HEK293 (cell line): ENCODE measurements at regions not wholly inside any gene's neighbourhood (a gene's known extent, or its start where the extent isn't known, plus 50 kb on each side); places are given as distances from the start of the nearest gene placed in this dataset.

Experiments
- CTCF ChIA-PET: fragments of 350-600 bp; formaldehyde crosslinking; extraction: SDS; loops from one replicate; lab custom pipeline; 2021; ENCODE audit warnings: antibody characterized with exemption; lab: Yijun Ruan, JAX
- POLR2A ChIA-PET: fragments of 300-600 bp; formaldehyde crosslinking; extraction: SDS; loops from one replicate; lab custom pipeline; 2020; ENCODE audit warnings: antibody characterized with exemption, inconsistent platforms; lab: Yijun Ruan, JAX
- H3K27ac ChIP-seq: fragments of 200-500 bp; sonication (Bioruptor generic); 2 replicates; pipeline ENCODE4 v1.5.1; 2014; ENCODE audit warnings: low read depth, low read length, control low read depth, inconsistent platforms; ENCODE audit errors: extremely low read depth
- H3K36me3 ChIP-seq, 2 experiments: fragments of 200-500 bp in 1 of 2; sonication (Bioruptor generic) in 1 of 2; 1 replicate in 1 of 2; 2 replicates in 1 of 2; pipeline ENCODE4 v1.5.1; 2014 to 2017; ENCODE audit warnings: inconsistent platforms in 2 of 2, low read length in 2 of 2; ENCODE audit not compliant: control insufficient read depth in 2 of 2, insufficient read depth in 1 of 2
- H3K4me1 ChIP-seq: fragments of 200-500 bp; sonication (Bioruptor generic); 2 replicates; pipeline ENCODE4 v1.5.1; 2014; ENCODE audit warnings: mild to moderate bottlenecking, low read length, inconsistent platforms; ENCODE audit not compliant: control insufficient read depth, insufficient read depth
- H3K4me3 ChIP-seq: 2 replicates; pipeline ENCODE4 v1.5.1; 2011; ENCODE audit warnings: low read depth, mild to moderate bottlenecking, control low read depth, low read length, moderate library complexity
- H3K9me3 ChIP-seq: fragments of 200-500 bp; sonication (Bioruptor generic); 2 replicates; pipeline ENCODE4 v1.5.1; 2014; ENCODE audit warnings: low read depth, low read length, inconsistent platforms; ENCODE audit not compliant: control insufficient read depth, insufficient read depth
- BCL11B ChIP-seq: fragments of 450-650 bp; formaldehyde crosslinking; IDR thresholded peaks from 2 replicates; pipeline ENCODE4 v1.5.1; 2016; ENCODE audit warnings: low read depth, missing biosample characterization, missing genetic modification characterization
- GFI1B ChIP-seq: fragments of 450-650 bp; formaldehyde crosslinking; IDR thresholded peaks from 2 replicates; pipeline ENCODE4 v1.5.1; 2016; ENCODE audit warnings: missing biosample characterization, missing genetic modification characterization
- HOXC10 ChIP-seq: sonication (generic); formaldehyde crosslinking; IDR thresholded peaks from 2 replicates; pipeline ENCODE4 v1.8.1; 2023; ENCODE audit warnings: mild to moderate bottlenecking, missing genetic modification reagents
- KLF10 ChIP-seq: fragments of 450-650 bp; IDR thresholded peaks from 2 replicates; pipeline ENCODE4 v1.5.1; 2018; ENCODE audit warnings: missing biosample characterization, mild to moderate bottlenecking, missing genetic modification characterization
- KLF8 ChIP-seq: fragments of 450-650 bp; formaldehyde crosslinking; IDR thresholded peaks from 2 replicates; pipeline ENCODE4 v1.5.1; 2016; ENCODE audit warnings: missing biosample characterization, missing genetic modification characterization
- KLF9 ChIP-seq: fragments of 450-650 bp; formaldehyde crosslinking; IDR thresholded peaks from 2 replicates; pipeline ENCODE4 v1.5.1; 2016; ENCODE audit warnings: missing biosample characterization, missing genetic modification characterization, low read depth
- PRDM4 ChIP-seq: fragments of 450-650 bp; formaldehyde crosslinking; IDR thresholded peaks from 2 replicates; pipeline ENCODE4 v1.5.1; 2017; ENCODE audit warnings: missing biosample characterization, missing genetic modification characterization
- SETDB1 ChIP-seq: IDR thresholded peaks from one replicate; pipeline ENCODE4 v1.6.1; 2017; ENCODE audit warnings: mild to moderate bottlenecking, low read length, moderate library complexity, mixed read lengths; ENCODE audit not compliant: insufficient read length
- YY2 ChIP-seq: fragments of 450-650 bp; formaldehyde crosslinking; IDR thresholded peaks from 2 replicates; pipeline ENCODE4 v1.5.1; 2016; ENCODE audit warnings: missing biosample characterization, missing genetic modification characterization
- ZBTB7A ChIP-seq: fragments of 450-650 bp; formaldehyde crosslinking; IDR thresholded peaks from 2 replicates; pipeline ENCODE4 v1.5.1; 2016; ENCODE audit warnings: low read depth, missing biosample characterization, missing genetic modification characterization
- ZIC2 ChIP-seq: fragments of 450-650 bp; formaldehyde crosslinking; IDR thresholded peaks from 2 replicates; pipeline ENCODE4 v1.5.1; 2016; ENCODE audit warnings: missing biosample characterization, missing genetic modification characterization
- ZNF112 ChIP-seq: fragments of 450-650 bp; formaldehyde crosslinking; IDR thresholded peaks from 2 replicates; pipeline ENCODE4 v1.5.0; 2017; ENCODE audit warnings: missing biosample characterization, missing genetic modification characterization
- ZNF146 ChIP-seq: fragments of 450-650 bp; formaldehyde crosslinking; IDR thresholded peaks from 2 replicates; pipeline ENCODE4 v1.5.1; 2016; ENCODE audit warnings: missing biosample characterization, missing genetic modification characterization
- ZNF157 ChIP-seq: fragments of 450-650 bp; formaldehyde crosslinking; IDR thresholded peaks from 2 replicates; pipeline ENCODE4 v1.5.1; 2016; ENCODE audit warnings: missing biosample characterization, missing genetic modification characterization
- ZNF169 ChIP-seq: fragments of 450-650 bp; formaldehyde crosslinking; IDR thresholded peaks from 2 replicates; pipeline ENCODE4 v1.5.1; 2016; ENCODE audit warnings: missing biosample characterization, missing genetic modification characterization
- ZNF184 ChIP-seq: fragments of 450-650 bp; IDR thresholded peaks from 2 replicates; pipeline ENCODE4 v1.5.1; 2018; ENCODE audit warnings: missing biosample characterization, mild to moderate bottlenecking, missing genetic modification characterization
- ZNF214 ChIP-seq: fragments of 450-650 bp; formaldehyde crosslinking; IDR thresholded peaks from 2 replicates; pipeline ENCODE4 v1.5.1; 2017; ENCODE audit warnings: missing biosample characterization, mild to moderate bottlenecking, missing genetic modification characterization, borderline replicate concordance
- ZNF354C ChIP-seq: fragments of 450-650 bp; formaldehyde crosslinking; IDR thresholded peaks from 2 replicates; pipeline ENCODE4 v1.5.1; 2016; ENCODE audit warnings: missing biosample characterization, missing genetic modification characterization, low read depth, borderline replicate concordance
- ZNF394 ChIP-seq: fragments of 450-650 bp; formaldehyde crosslinking; IDR thresholded peaks from 2 replicates; pipeline ENCODE4 v1.5.1; 2016; ENCODE audit warnings: missing biosample characterization, missing genetic modification characterization, mild to moderate bottlenecking, moderate library complexity, borderline replicate concordance
- ZNF521 ChIP-seq: fragments of 450-650 bp; formaldehyde crosslinking; IDR thresholded peaks from 2 replicates; pipeline ENCODE4 v1.5.1; 2017; ENCODE audit warnings: missing biosample characterization, mild to moderate bottlenecking, missing genetic modification characterization
- ZNF549 ChIP-seq: fragments of 450-650 bp; IDR thresholded peaks from 2 replicates; pipeline ENCODE4 v1.5.1; 2018; ENCODE audit warnings: missing biosample characterization, missing genetic modification characterization, mild to moderate bottlenecking, inconsistent platforms, moderate library complexity
- ZNF600 ChIP-seq: fragments of 450-650 bp; formaldehyde crosslinking; IDR thresholded peaks from 2 replicates; pipeline ENCODE4 v1.5.1; 2016; ENCODE audit warnings: missing biosample characterization, missing genetic modification characterization
- ZNF677 ChIP-seq: fragments of 450-650 bp; IDR thresholded peaks from 2 replicates; pipeline ENCODE4 v1.5.0; 2018; ENCODE audit warnings: missing biosample characterization, mild to moderate bottlenecking, missing genetic modification characterization, moderate library complexity
- ZNF791 ChIP-seq: fragments of 450-650 bp; formaldehyde crosslinking; IDR thresholded peaks from 2 replicates; pipeline ENCODE4 v1.5.1; 2016; ENCODE audit warnings: missing biosample characterization, missing genetic modification characterization
- ZNF837 ChIP-seq: fragments of 450-650 bp; formaldehyde crosslinking; IDR thresholded peaks from 2 replicates; pipeline ENCODE4 v1.5.1; 2016; ENCODE audit warnings: missing biosample characterization, missing genetic modification characterization
- ZSCAN5A ChIP-seq: fragments of 450-650 bp; formaldehyde crosslinking; IDR thresholded peaks from 2 replicates; pipeline ENCODE4 v1.5.1; 2016; ENCODE audit warnings: missing biosample characterization, missing genetic modification characterization
- TF ChIP-seq, protein P1 (sequence below): fragments of 450-650 bp; formaldehyde crosslinking; IDR thresholded peaks from 2 replicates; pipeline ENCODE4 v1.5.1; 2016; ENCODE audit warnings: missing biosample characterization, missing genetic modification characterization
- TF ChIP-seq, protein P2 (sequence below): fragments of 450-650 bp; formaldehyde crosslinking; conservative IDR thresholded peaks from 2 replicates; pipeline ENCODE4 v1.5.1; 2016; ENCODE audit warnings: low read depth, missing biosample characterization, missing genetic modification characterization

DNA sequence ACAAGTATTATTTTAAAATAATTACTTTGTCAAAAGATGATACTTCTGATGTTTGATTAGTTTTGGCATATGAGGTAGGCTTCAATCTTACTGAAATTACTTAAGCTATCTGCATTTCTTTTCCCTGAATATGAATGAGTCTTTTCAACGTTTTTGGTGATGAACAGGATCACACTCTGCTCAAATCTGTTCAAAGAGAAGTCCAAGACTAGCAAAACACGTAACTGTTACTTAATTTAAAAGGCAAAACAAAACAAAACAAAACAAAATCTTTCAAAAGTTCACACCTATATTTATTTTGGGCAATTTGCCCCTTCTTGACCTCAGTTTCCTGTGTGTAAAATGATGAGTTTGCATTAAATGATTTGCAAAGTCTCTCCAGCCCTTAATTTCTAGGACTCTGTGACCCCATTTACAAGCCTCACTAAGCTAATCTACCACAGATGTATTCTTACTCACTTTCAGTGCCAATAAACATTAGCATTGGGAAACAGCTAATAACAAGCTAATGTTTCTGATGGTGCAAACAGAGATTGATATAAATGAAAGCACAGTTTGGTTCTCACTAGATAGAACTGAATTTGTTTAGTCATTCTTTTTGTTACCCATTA lies 865.4 kb downstream of the LTN1 start:
- TF ChIP-seq ZSCAN5A (tag by site-specific recombination): no peak
- TF ChIP-seq ZNF600 (tag by site-specific recombination): no peak
- no peak for TF ChIP-seq BCL11B
- no peak for TF ChIP-seq ZNF549 (tag by site-specific recombination)
- TF ChIP-seq, protein P1, sequence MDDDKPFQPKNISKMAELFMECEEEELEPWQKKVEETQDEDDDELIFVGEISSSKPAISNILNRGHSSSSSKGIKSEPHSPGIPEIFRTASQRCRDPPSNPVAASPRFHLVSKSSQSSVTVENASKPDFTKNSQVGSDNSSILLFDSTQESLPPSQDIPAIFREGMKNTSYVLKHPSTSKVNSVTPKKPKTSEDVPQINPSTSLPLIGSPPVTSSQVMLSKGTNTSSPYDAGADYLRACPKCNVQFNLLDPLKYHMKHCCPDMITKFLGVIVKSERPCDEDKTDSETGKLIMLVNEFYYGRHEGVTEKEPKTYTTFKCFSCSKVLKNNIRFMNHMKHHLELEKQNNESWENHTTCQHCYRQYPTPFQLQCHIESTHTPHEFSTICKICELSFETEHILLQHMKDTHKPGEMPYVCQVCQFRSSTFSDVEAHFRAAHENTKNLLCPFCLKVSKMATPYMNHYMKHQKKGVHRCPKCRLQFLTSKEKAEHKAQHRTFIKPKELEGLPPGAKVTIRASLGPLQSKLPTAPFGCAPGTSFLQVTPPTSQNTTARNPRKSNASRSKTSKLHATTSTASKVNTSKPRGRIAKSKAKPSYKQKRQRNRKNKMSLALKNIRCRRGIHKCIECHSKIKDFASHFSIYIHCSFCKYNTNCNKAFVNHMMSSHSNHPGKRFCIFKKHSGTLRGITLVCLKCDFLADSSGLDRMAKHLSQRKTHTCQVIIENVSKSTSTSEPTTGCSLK: no peak
- no peak for TF ChIP-seq ZNF394 (tag by site-specific recombination)
- no peak for TF ChIP-seq ZNF169
- no peak for TF ChIP-seq ZNF146 (tag by site-specific recombination)
- TF ChIP-seq KLF9: no peak
- no peak for TF ChIP-seq KLF10
- no peak for TF ChIP-seq ZNF677 (tag by site-specific recombination)
- no peak for TF ChIP-seq ZNF214 (tag by site-specific recombination)
- no peak for TF ChIP-seq ZNF184
- Histone ChIP-seq H3K27ac (no peak overlapping the region), H3K36me3 (no peaks in the 10 kb centered on the region), H3K4me3 (no peak overlapping the region), H3K9me3 (no peaks in the 10 kb centered on the region), H3K4me1 (no peaks in the 10 kb centered on the region)
- ChIA-PET CTCF (no interaction called here), POLR2A (no interaction called here)

- no peaks in the 10 kb centered on the region for H3K4me1 ChIP-seq
- no peaks in the 10 kb centered on the region for H3K36me3 ChIP-seq
- no peak overlapping the region for H3K27ac ChIP-seq
- H3K4me3 ChIP-seq: no peak overlapping the region
- ChIA-PET POLR2A (no interaction called here), CTCF (no interaction called here)
- no peaks in the 10 kb centered on the region for H3K9me3 ChIP-seq
- TF ChIP-seq YY2 (no peak), ZNF837 (tag by site-specific recombination) (no peak), ZNF521 (tag by site-specific recombination) (no peak), SETDB1 (no peak), ZNF354C (tag by site-specific recombination) (no peak), ZNF157 (tag by site-specific recombination) (no peak), KLF8 (tag by site-specific recombination) (no peak), ZNF791 (no peak), HOXC10 (CRISPR knock-in tag) (no peak), PRDM4 (no peak), ZIC2 (tag by site-specific recombination) (no peak), GFI1B (tag by site-specific recombination) (no peak), ZNF112 (tag by site-specific recombination) (no peak), ZBTB7A (tag by site-specific recombination) (no peak)
- TF ChIP-seq, protein P2, sequence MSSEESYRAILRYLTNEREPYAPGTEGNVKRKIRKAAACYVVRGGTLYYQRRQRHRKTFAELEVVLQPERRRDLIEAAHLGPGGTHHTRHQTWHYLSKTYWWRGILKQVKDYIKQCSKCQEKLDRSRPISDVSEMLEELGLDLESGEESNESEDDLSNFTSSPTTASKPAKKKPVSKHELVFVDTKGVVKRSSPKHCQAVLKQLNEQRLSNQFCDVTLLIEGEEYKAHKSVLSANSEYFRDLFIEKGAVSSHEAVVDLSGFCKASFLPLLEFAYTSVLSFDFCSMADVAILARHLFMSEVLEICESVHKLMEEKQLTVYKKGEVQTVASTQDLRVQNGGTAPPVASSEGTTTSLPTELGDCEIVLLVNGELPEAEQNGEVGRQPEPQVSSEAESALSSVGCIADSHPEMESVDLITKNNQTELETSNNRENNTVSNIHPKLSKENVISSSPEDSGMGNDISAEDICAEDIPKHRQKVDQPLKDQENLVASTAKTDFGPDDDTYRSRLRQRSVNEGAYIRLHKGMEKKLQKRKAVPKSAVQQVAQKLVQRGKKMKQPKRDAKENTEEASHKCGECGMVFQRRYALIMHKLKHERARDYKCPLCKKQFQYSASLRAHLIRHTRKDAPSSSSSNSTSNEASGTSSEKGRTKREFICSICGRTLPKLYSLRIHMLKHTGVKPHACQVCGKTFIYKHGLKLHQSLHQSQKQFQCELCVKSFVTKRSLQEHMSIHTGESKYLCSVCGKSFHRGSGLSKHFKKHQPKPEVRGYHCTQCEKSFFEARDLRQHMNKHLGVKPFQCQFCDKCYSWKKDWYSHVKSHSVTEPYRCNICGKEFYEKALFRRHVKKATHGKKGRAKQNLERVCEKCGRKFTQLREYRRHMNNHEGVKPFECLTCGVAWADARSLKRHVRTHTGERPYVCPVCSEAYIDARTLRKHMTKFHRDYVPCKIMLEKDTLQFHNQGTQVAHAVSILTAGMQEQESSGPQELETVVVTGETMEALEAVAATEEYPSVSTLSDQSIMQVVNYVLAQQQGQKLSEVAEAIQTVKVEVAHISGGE (tag by site-specific recombination): no peak
Observed at GRCh38 chr21:28126521-28127174, 866.0 kb downstream of the LTN1 start.
